SK-N-SH (cell line): ENCODE measurements at regions not wholly inside any gene's neighbourhood (a gene's known extent, or its start where the extent isn't known, plus 50 kb on each side); places are given as distances from the start of the nearest gene placed in this dataset.

Source experiments
- CTCF ChIA-PET: fragments of 300-600, 350-600 bp; formaldehyde crosslinking; extraction: SDS; loops from one replicate; lab custom pipeline; 2021; lab: Yijun Ruan, JAX
- POLR2A ChIA-PET: fragments of 350-600 bp; sonication (Branson Sonifier 250); formaldehyde crosslinking; extraction: SDS; loops from one replicate; lab custom pipeline; 2020; ENCODE audit warnings: antibody characterized with exemption, inconsistent platforms; lab: Yijun Ruan, JAX
- DNase-seq: peaks from one replicate; pipeline ENCODE4 v3.0.0; 2012
- H2AFZ ChIP-seq: fragments of 200-600 bp; sonication (generic); 2 replicates; pipeline ENCODE4 v1.8.1; 2016; ENCODE audit warnings: antibody characterized with exemption, mild to moderate bottlenecking, low read depth
- H3F3A ChIP-seq: fragments of 200-600 bp; sonication (generic); replicated peaks from 2 replicates; pipeline ENCODE3; 2016; ENCODE audit warnings: antibody characterized with exemption, mild to moderate bottlenecking; ENCODE audit not compliant: insufficient read depth
- H3K27ac ChIP-seq, 2 experiments: fragments of 200-500 bp in 1 of 2; fragments of 200-600 bp in 1 of 2; sonication (Bioruptor generic) in 1 of 2; sonication (generic), shearing (Covaris generic) in 1 of 2; 2 replicates each; pipeline versions ENCODE4 v1.5.1 to v1.6.1; 2014 to 2016; ENCODE audit warnings: low read depth in 2 of 2, inconsistent platforms in 1 of 2, low read length in 1 of 2, mild to moderate bottlenecking in 1 of 2, mixed read lengths in 1 of 2
- H3K27me3 ChIP-seq: fragments of 200-600 bp; sonication (generic), shearing (Covaris generic); 2 replicates; pipeline ENCODE4 v1.6.1; 2016; ENCODE audit warnings: mixed run types; ENCODE audit not compliant: insufficient read depth
- H3K36me3 ChIP-seq, 2 experiments: fragments of 200-500 bp in 1 of 2; fragments of 200-600 bp in 1 of 2; sonication (Bioruptor generic) in 1 of 2; sonication (generic) in 1 of 2; replicated peaks in 1 of 2; 2 replicates each; pipeline versions ENCODE3 to v1.5.1; 2014 to 2016; ENCODE audit warnings: low read length in 1 of 2, mild to moderate bottlenecking in 1 of 2; ENCODE audit not compliant: insufficient read depth in 2 of 2, control insufficient read depth in 1 of 2
- H3K4me1 ChIP-seq, 2 experiments: fragments of 200-500 bp in 1 of 2; fragments of 200-600 bp in 1 of 2; sonication (Bioruptor generic) in 1 of 2; sonication (generic), shearing (Covaris generic) in 1 of 2; 2 replicates each; pipeline versions ENCODE4 v1.5.1 to v1.6.1; 2014 to 2016; ENCODE audit warnings: low read depth in 1 of 2, low read length in 1 of 2, mixed run types in 1 of 2; ENCODE audit not compliant: insufficient read depth in 2 of 2, control insufficient read depth in 1 of 2
- H3K4me2 ChIP-seq: fragments of 200-600 bp; sonication (generic), shearing (Covaris generic); 2 replicates; pipeline ENCODE4 v1.6.1; 2017; ENCODE audit warnings: mixed run types
- H3K4me3 ChIP-seq, 2 experiments: fragments of 200-500 bp in 1 of 2; fragments of 200-600 bp in 1 of 2; sonication (Bioruptor generic) in 1 of 2; sonication (generic), shearing (Covaris generic) in 1 of 2; 2 replicates each; pipeline versions ENCODE4 v1.5.1 to v1.8.1; 2014 to 2016; ENCODE audit warnings: low read depth in 2 of 2, inconsistent platforms in 1 of 2, low read length in 1 of 2, mild to moderate bottlenecking in 1 of 2, mixed read lengths in 1 of 2, moderate library complexity in 1 of 2
- H3K79me2 ChIP-seq: fragments of 200-600 bp; sonication (generic); 2 replicates; pipeline ENCODE4 v1.8.1; 2017; ENCODE audit warnings: mild to moderate bottlenecking; ENCODE audit not compliant: insufficient read depth
- H3K9ac ChIP-seq: fragments of 200-600 bp; sonication (generic); 2 replicates; pipeline ENCODE4 v1.6.1; 2017; ENCODE audit warnings: mixed run types
- H3K9me2 ChIP-seq: fragments of 200-600 bp; sonication (generic); 2 replicates; pipeline ENCODE4 v1.6.1; 2017; ENCODE audit warnings: mixed run types
- H3K9me3 ChIP-seq: fragments of 200-600 bp; sonication (generic); 2 replicates; pipeline ENCODE4 v1.6.1; 2017; ENCODE audit warnings: mixed run types, mild to moderate bottlenecking, moderate library complexity
- H4K20me1 ChIP-seq: fragments of 200-600 bp; sonication (generic); 2 replicates; pipeline ENCODE4 v1.6.1; 2017; ENCODE audit warnings: mild to moderate bottlenecking, mixed run types; ENCODE audit not compliant: insufficient read depth
- CHD2 ChIP-seq: fragments of 150-350 bp; IDR thresholded peaks from 2 replicates; pipeline ENCODE4 v1.6.1; 2018; ENCODE audit warnings: low read length; ENCODE audit not compliant: partially characterized antibody
- ELF1 ChIP-seq: IDR thresholded peaks from 2 replicates; pipeline ENCODE4 v1.4.0; 2012
- EP300 ChIP-seq, 2 experiments: IDR thresholded peaks; 2 replicates each; pipeline versions ENCODE4 v1.4.0 to v1.6.1; 2012; ENCODE audit warnings: borderline replicate concordance in 1 of 2, low read depth in 1 of 2, low read length in 1 of 2
- FOXM1 ChIP-seq: IDR thresholded peaks from 2 replicates; pipeline ENCODE4 v1.4.0; 2012; ENCODE audit warnings: low read depth, mild to moderate bottlenecking
- GABPA ChIP-seq: IDR thresholded peaks from 2 replicates; pipeline ENCODE4 v1.4.0; 2012; ENCODE audit warnings: low read depth, mild to moderate bottlenecking
- GATA2 ChIP-seq: sonication (generic); formaldehyde crosslinking; IDR thresholded peaks from 2 replicates; pipeline ENCODE4 v1.5.0; 2020; ENCODE audit warnings: mild to moderate bottlenecking, missing genetic modification reagents
- MEF2A ChIP-seq: IDR thresholded peaks from 2 replicates; pipeline ENCODE4 v1.4.0; 2012; ENCODE audit warnings: low read depth, borderline replicate concordance
- MXI1 ChIP-seq: IDR thresholded peaks from 2 replicates; pipeline ENCODE4 v1.6.1; 2012; ENCODE audit warnings: mild to moderate bottlenecking, low read depth, low read length, improper control_type of control experiment
- RCOR1 ChIP-seq: fragments of 150-350 bp; IDR thresholded peaks from 2 replicates; pipeline ENCODE4 v1.6.1; 2017; ENCODE audit warnings: antibody characterized with exemption, low read length
- RXRA ChIP-seq: IDR thresholded peaks from 2 replicates; pipeline ENCODE4 v1.4.0; 2012; ENCODE audit warnings: low read depth, mild to moderate bottlenecking, borderline replicate concordance
- SIN3A ChIP-seq: IDR thresholded peaks from 2 replicates; pipeline ENCODE4 v1.6.1; 2012; ENCODE audit warnings: low read depth, mild to moderate bottlenecking, low read length, moderate library complexity, borderline replicate concordance
- TCF12 ChIP-seq: IDR thresholded peaks from 2 replicates; pipeline ENCODE4 v1.4.0; 2012
- TEAD4 ChIP-seq: IDR thresholded peaks from 2 replicates; pipeline ENCODE4 v1.4.0; 2012; ENCODE audit warnings: mild to moderate bottlenecking, borderline replicate concordance; ENCODE audit not compliant: insufficient read depth
- WGBS: methylation state at CpG from one replicate; pipeline ENCODE4 v1.1.6; 2017; ENCODE audit warnings: low lambda C conversion rate; 5-methylcytosine and 5-hydroxymethylcytosine counted together
- TF ChIP-seq, protein P1 (sequence below): IDR thresholded peaks from 2 replicates; pipeline ENCODE4 v1.4.0; 2012; ENCODE audit warnings: low read depth, borderline replicate concordance
- TF ChIP-seq, protein P2 (sequence below): IDR thresholded peaks from 2 replicates; pipeline ENCODE4 v1.4.0; 2012; ENCODE audit warnings: low read depth

DNA sequence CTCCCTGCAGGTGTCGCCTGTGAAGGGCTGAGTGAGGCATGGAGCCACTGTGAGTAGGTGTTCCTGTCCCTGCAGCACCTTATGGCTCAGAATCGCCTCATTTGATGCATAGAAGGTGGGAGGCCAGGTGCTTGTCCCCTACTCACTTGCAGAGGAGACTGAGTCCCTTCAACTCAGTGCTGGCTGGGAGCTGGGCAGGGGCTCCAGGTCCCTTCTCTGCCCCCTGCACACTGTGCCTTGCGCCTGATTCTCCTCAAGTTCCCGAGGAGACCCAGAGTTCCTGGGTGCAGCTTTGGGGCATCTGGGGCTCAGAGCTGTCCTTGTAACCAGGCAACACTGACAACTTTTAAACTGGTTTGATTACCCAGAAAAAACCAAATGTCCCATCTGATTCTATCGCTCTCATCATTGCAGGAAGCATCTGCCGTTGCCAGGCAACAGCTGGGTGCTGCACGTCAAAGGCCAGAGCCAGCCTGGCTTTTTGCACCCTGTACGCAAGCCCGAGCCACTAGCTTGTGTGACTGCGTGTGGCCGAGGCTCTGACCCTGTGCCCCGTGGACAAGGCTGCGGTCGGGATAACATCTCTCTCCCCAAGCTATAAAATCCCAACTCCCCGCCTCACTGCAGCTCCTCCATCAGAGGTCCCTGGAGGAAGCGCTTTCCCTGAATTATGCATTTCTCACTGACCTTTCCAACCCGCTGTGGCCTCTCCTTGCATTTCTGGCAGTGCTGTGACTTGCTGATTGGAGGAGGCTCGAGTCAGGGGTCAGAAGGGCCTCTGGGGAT lies 130.8 kb upstream of the HDAC4 start:
- WGBS, result 21% methylated on average over 15 of the region's 18 CpGs
- CTCF ChIA-PET, result interaction anchor here (0.6 to 0.9 kb wide), 2 partner anchors 30 to 608 kb away, joined by 3 read pairs; no protein-coding TSS in a partner anchor

DNA sequence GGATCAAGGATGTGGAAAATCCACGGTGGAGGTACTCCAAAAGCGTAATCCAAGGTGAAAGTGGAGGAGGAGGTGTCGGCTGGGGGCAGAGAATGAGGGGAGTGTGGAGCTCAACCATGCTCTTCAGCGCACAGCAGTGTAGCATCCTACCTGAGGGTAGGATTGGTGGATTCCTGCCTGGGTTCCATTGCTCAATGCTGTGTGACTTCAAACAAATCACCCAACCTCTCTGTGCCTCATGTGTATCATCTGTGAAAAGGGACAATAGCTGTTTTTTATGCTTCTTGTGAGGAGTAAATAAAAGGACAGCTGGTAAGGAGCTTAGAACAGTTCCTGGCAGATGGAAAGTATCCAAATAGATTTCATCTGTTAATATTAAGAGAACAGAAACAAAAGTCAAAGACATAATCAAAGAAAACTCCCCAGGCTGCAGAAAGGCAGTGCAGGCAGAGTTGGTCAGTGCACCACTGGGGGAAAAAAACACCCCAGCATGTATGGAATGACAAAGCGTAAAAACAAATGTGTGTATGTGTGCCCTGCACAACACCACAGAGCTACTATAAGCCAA lies 130.0 kb upstream of the HDAC4 start:
- H3K36me3 ChIP-seq, result no peaks in the 10 kb centered on the region
- CTCF ChIA-PET, result interaction anchor here (0.6 kb wide), 1 partner anchor 441 kb away, joined by 3 read pairs; no protein-coding TSS in a partner anchor
- no peak overlapping the region for H3K9ac ChIP-seq
- peaks cover 0 to 18% of the 10 kb centered on the region in 2 experiments; a peak in 1 of 4 replicates for H3K4me1 ChIP-seq
- TF ChIP-seq ELF1 (no peak), RXRA (no peak)
- H3K27me3 ChIP-seq, result no peaks in the 10 kb centered on the region
- DNase-seq, result no peak
- 31% methylated on average over 5 of the region's 5 CpGs for WGBS
- H3K79me2 ChIP-seq, result no peaks in the 10 kb centered on the region
- H2AFZ ChIP-seq, result no peak overlapping the region
- H3F3A ChIP-seq, result no peaks in the 10 kb centered on the region
- no peak overlapping the region for H3K4me2 ChIP-seq
- POLR2A ChIA-PET, result no interaction called here
- no peaks in the 10 kb centered on the region for H4K20me1 ChIP-seq
- H3K27ac ChIP-seq, result no peak overlapping the region
- H3K9me3 ChIP-seq, result no peaks in the 10 kb centered on the region
- no peak overlapping the region for H3K4me3 ChIP-seq
- H3K9me2 ChIP-seq, result no peaks in the 10 kb centered on the region

More for the DNA sequence above, 130.8 kb upstream of the HDAC4 start:
- Histone ChIP-seq H3K27ac (no peak overlapping the region), H2AFZ (no peak overlapping the region), H3K9me3 (no peaks in the 10 kb centered on the region), H3K9ac (no peak overlapping the region), H3K4me3 (no peak overlapping the region), H3K79me2 (no peaks in the 10 kb centered on the region), H3K27me3 (no peaks in the 10 kb centered on the region), H3K4me2 (no peak overlapping the region), H3K4me1 (peaks cover 0 to 20% of the 10 kb centered on the region in 2 experiments; a peak in 1 of 4 replicates), H3K9me2 (no peaks in the 10 kb centered on the region), H4K20me1 (no peaks in the 10 kb centered on the region), H3K36me3 (no peaks in the 10 kb centered on the region), H3F3A (no peaks in the 10 kb centered on the region)
- peak; percentile 85 for DNase-seq
- no peak for TF ChIP-seq EP300 (IDR thresholded peaks at IDR 0.05; ENCODE audit: borderline replicate concordance in 1 of 2, low read depth in 1 of 2, low read length in 1 of 2)
- TF ChIP-seq GATA2 (CRISPR knock-in tag), result peak; percentile 42; the same call in 1 of the 2 replicates
- POLR2A ChIA-PET, result no interaction called here

DNA sequence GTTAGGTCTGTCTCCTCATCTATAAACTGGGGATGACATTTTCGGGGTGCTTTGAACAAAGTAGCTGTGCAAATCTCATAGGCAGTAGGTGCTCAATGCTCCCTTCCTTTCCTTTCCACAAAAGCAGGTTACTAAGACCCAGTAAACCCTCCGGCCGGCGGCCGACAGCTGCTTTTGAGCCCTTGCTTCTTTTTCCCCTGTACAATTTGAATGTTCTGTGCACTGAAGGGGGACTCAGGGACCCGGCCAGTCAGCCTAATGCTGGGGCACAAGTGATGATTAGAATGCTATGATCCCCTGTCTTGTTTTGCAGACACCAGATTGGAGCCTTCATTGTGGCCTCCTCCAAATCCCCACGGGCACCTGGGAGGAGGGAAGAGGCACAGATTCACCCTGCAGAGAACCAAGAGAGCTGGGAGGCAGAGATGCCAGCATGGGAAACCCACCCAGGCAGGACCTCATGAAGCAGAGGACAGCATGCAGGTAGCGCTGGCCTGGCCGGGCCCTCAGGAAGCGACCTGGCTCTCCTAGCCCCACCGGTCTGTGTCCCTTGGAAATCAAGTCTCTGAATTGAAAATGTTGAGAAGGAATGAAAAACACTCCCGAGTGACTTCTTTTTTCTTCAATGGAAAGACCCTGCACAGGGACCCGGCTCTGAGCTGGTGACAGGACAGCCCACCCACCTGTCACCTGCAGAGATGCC lies 128.6 kb upstream of the HDAC4 start:
- ChIA-PET POLR2A (no interaction called here), CTCF (interaction anchor here (0.6 kb wide), 1 partner anchor 235 kb away, joined by 3 read pairs; no protein-coding TSS in a partner anchor)
- 35% methylated on average over 11 of the region's 13 CpGs for WGBS
- Histone ChIP-seq H3K9me3 (no peaks in the 10 kb centered on the region), H2AFZ (no peak overlapping the region), H3K4me3 (no peak overlapping the region), H3K9me2 (no peaks in the 10 kb centered on the region), H3K79me2 (no peaks in the 10 kb centered on the region), H3K27me3 (no peaks in the 10 kb centered on the region), H3K4me1 (peaks cover 0 to 18% of the 10 kb centered on the region in 2 experiments; a peak in 1 of 4 replicates), H3K36me3 (no peaks in the 10 kb centered on the region), H3K9ac (no peak overlapping the region), H3K4me2 (no peak overlapping the region), H3K27ac (no peak overlapping the region), H4K20me1 (no peaks in the 10 kb centered on the region), H3F3A (no peaks in the 10 kb centered on the region)
- no peak for DNase-seq
- TF ChIP-seq, protein P1, sequence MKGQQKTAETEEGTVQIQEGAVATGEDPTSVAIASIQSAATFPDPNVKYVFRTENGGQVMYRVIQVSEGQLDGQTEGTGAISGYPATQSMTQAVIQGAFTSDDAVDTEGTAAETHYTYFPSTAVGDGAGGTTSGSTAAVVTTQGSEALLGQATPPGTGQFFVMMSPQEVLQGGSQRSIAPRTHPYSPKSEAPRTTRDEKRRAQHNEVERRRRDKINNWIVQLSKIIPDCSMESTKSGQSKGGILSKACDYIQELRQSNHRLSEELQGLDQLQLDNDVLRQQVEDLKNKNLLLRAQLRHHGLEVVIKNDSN, result no peak
- TF ChIP-seq, protein P2, sequence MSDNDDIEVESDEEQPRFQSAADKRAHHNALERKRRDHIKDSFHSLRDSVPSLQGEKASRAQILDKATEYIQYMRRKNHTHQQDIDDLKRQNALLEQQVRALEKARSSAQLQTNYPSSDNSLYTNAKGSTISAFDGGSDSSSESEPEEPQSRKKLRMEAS, result no peak
- TF ChIP-seq GATA2 (CRISPR knock-in tag) (no peak), ELF1 (no peak), CHD2 (no peak), MEF2A (no peak), TCF12 (no peak), FOXM1 (no peak), TEAD4 (no peak), SIN3A (no peak), MXI1 (no peak), RCOR1 (no peak), GABPA (no peak)
